ENCODE measurements at regions not wholly inside any gene's neighbourhood (a gene's known extent, or its start where the extent isn't known, plus 50 kb on each side); places are given as distances from the start of the nearest gene placed in this dataset.

DNA sequence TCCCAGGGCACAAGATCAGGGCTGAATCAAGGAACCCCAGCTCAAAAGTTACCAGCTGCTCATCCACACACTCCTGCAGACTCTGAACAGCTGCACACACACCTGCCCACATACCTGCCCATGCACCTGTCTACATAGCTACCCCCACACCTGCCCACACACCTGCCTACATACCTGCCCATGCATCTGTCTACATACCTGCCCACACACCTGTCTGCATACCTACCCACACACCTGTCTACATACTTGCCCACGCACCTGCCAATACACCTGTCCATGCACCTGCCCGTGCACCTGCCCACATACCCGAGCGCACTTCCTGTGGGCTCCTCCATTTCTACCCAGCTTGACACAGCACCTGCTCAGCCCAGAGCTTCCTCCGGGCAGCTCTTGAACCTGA is 122.8 kb upstream of the AGAP1 start:
- no peak for DNase-seq

GRCh38 chr2:235373171-235373570 is 120.7 kb upstream of the AGAP1 start:
- no peak for DNase-seq

DNA sequence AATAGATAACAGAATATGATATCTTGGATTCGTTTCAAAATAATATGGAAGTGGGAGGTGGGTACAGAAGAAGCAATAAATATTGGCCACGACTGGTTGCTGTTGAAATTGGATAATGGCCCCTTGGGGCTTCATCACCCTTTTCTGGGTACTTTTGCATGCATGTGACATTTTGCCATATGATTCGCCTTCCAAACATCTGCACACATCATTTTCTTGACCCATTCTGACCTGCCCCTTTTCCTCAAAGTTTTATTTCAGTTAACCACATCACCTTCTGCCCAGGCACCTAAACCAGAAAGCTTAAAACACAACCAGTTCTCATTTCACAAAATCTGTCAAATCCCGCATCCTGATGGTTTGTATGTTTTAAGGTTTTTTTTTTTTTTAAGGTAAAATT is 116.7 kb upstream of the AGAP1 start:
- DNase-seq = no peak

DNA sequence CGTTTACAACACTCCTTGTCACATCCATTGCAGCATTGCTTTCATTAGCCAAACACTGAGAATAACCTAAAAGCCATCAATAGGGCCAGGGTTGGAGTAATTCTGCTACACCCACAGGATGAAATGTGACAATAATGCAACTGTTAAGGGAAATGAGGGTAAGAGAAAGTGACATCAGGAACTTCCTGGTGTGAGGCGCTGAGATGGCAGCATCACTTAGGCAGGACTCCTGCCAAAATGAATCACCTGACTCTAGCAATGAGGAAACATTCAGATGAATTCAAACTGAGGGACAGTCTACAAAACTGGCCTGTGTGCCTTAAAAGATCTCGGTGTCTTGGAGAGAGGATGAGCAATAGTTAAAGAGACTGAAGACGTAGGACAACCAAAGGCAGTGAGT is 115.6 kb upstream of the AGAP1 start:
- DNase-seq = no peak

- no peak for DNase-seq
Measured at GRCh38 chr2:235378944-235379343, 114.9 kb upstream of the AGAP1 start.

DNA sequence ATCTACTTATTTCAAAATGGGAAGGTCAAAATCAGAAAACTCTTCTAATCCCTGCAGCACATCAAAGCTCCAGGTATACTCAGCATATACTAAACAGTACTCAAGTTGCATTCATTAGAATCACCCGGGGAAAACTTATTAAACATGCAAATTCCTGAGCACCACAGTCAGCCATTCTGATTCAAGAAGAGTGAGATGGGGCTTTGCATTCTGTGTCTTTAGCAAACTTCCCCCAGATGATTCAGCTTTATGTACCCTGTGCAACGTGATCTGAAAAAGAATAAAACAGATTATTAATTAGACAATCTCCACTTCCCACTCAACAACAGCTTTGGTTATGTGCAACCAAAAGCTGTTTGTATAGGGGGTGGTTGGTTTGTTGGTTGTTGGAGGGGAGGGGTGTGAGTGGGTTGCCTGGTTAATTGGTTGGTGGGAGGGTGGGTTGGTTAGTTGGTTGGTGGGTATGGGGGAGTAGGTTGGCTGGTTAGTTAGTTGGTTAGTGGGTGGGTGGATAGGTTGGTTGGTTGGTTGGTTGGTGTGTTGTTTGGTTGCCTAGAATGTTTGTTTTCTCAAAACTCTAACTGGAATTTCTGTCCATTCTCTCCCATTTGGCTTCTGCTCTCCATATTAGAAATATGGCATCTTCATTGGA is 112.5 kb upstream of the AGAP1 start:
- no peak for DNase-seq

DNA sequence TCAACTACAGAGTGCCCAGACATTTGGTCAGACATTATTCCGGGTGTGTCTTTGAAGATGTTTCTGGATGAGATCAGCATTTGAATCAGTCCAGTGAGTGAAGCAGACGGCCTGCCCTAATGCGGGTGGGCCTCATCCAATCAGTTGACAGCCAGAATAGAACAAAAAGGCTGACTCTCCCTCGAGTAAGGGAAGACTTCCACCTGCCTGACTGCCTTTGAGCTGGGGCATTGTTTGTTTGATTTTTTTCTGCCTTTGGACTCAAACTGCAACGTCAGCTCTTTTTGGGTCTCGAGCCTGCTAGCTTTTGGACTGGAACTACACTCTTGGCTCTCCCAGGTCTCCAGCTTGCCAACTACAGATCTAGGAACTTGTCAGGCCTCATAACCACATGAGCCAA is 111.7 kb upstream of the AGAP1 start:
- DNase-seq = no peak

DNA sequence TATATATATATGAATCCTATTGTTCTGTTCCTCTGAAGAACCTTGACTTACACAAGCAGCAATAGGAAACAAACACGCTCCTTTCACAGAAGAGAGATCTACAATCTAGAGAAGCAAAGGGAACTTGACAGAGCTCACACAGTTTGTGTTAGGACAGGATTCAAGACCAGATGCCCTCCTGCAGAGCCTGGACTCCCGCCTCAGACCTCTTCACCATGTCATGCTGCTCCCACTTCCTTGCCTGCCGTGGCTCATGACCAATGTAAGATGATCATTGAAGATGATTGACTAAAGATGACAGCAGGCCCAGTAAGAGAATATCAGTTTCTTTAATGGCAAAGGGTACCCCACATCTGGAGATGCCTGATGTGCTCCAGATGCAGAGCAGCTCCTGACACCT is 111.2 kb upstream of the AGAP1 start:
- no peak for DNase-seq

DNA sequence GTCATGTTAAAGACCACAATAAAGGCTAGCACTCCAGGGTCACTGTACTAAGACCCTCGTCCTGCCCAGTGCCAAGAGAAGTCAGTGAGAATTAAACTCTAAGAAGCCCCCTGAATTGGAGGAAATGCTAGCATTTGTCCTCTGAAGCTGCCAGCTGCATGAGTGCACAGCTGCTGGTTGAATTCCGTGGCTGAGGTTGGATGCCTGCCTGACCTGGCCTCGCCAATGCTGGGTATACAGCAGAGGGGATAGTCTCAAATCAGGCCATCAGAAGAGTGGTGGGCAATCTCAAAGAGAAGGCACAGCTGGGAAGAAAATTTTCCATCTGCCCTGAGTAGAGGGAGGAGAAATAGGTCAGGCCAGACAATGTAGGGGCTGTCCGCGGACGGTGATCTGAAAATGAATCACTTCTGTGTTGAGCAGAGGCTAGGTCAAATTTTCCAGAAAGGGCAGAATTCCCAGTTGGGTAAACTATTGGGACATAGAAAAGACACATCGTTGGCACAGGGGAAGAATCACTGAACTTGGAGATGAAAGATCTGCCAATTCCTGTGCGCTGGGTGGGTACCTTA is 110.5 kb upstream of the AGAP1 start:
- DNase-seq = no peak

DNA sequence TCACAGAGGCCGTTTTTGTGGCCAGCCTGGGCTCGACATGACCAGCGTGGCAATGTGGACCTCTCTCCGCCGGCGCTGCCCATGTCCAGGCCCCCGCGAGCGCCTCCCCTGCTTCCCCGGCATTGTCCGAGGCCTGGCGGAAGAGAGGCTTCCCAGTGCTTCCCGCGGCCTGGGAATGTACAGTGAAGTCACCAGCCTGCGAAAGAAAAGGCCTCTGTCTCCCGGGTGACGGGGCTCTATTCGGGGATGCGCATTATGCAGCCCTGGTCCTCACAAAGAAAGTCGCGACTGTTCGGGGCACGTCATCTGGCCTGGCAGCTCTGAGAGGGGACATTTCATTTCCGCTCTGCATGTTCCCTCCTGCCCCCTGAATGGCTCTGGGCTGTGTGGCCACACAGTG is 109.2 kb upstream of the AGAP1 start:
- DNase-seq = no peak

- no peak for DNase-seq
Measured at GRCh38 chr2:235389626-235390025, 104.2 kb upstream of the AGAP1 start.

- no peak for DNase-seq
Measured at GRCh38 chr2:235390108-235390815, 103.6 kb upstream of the AGAP1 start.

GRCh38 chr2:235390816-235391194 is 103.0 kb upstream of the AGAP1 start:
- DNase-seq = no peak

- no peak for DNase-seq
Measured at GRCh38 chr2:235391921-235392615, 101.8 kb upstream of the AGAP1 start.

- DNase-seq = no peak
Measured at GRCh38 chr2:235394278-235394828, 99.5 kb upstream of the AGAP1 start.

DNA sequence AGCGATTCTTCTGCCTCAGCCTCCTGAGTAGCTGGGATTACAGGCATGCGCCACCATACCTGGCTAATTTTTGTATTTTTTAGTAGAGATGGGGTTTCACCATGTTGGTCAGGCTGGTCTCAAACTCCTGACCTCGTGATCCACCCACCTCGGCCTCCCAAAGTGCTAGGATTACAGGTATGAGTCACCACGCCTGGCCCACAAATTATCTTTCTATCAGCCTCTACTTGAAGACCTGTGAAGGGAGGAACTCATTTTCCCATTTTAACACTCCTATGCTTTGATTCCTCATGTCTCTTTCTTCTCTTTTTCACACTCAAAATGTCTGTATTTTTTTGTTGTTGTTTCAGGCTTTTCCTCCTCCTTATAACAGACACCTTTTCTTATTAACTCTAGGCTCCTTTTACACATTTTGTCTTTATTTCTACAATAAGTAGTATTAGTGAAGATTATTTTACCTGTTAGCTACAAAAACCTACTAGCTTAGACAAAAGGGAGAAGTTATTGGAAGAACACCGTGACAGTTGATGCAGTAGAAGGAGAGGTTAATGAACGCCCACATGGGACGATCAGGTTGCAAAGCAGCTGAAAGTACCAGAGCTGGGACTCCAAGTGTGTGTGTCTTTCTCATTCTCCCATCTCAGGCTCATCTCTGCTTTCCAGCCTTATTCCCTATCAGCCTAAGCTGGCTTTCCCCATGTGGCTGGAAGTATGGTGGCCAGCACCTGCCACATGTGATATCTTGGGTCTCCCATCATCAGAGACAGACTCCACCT is 97.6 kb upstream of the AGAP1 start:
- no peak for DNase-seq

DNA sequence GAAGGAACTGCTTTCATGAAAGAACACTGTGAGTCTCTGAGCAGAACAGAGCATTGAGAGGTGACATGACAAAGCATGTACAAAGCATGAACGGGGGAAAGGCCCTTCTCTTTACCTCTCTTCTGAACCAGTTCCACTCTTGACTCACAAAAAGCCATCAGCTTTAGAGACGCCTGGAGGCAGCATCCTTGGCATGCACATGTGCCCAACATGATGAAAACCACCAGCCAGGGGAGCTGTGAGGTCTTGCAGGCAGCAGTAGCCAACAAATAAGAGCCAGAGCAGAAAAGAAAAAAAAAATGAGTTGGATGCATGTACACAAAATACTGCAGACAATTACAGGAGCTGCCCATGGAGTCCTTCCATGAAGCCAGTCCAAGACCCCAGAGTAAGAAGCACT is 95.5 kb upstream of the AGAP1 start:
- DNase-seq = no peak

DNA sequence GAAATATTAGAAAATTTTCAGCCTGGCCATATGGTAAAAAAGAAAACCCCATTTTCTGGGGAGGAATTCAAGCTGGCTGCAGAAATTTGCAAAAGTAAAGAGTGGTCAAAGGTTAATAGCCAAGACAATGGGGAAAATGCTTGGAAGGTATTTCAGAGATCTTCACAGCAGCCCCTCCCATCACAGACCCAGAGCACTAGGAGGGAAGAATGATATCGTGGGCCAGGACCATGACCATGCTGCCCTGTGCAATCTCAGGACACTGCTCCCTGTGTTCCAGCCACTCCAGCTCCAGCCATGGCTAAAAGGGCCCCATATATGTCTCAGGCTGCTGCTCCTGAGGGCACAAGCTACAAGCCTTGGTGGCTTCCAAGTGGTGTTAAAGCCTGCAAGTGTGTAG is 93.9 kb upstream of the AGAP1 start:
- DNase-seq = no peak

DNA sequence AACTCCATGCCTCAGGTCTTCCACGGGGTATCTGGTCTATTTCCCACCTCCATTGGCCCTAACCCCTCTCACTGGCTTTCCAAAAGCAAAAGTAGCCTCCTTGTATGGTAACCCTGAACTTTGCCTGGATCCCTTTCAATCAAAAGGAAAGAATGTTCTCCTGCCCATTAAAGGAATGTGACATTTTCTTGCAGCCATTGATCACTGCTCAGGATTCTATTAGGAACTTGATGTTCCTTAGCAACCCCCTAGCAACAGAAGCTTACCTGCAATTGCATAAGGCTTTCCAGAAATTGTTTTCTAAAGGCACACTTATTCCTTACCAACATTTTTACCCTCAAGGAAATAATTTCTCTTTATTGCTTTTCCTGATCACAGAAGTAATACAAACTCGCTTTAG is 91.4 kb upstream of the AGAP1 start:
- DNase-seq = no peak

DNA sequence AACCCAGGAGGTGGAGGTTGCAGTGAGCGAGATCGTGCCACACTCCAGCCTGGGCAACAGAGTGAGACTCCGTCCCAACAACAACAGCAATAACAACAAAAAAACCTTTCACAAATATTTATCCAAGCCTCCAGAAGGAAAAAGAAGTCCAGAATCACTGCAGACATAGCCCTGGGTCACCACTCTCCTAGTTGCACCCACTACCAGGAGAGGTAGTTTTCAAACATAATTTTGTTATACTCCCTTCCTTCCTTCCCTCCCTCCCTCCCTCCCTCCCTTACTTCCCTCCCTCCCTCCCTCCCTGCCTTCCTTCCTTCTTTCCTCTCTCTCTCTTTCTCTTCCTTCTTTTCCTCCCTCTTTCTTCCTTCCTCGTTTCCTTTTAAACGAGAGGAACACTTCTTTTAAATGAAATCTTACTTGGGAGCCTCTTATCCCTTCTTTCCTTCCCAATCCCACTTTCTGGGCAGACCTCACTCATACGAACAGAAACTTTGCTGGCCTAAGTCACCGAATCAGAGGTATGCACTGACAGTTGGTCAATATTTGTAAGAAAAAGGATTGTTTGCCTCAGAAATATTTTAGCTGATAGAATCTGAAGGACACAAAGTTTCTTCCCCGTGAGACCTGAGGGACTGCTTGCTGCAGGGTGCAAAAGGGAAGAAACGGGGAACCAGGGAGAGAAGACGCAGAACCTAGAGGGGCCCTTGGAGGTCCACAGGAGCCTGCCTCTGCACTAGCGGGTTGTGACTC is 88.1 kb upstream of the AGAP1 start:
- DNase-seq = no peak

GRCh38 chr2:235406430-235406829 is 87.4 kb upstream of the AGAP1 start:
- DNase-seq = no peak

DNA sequence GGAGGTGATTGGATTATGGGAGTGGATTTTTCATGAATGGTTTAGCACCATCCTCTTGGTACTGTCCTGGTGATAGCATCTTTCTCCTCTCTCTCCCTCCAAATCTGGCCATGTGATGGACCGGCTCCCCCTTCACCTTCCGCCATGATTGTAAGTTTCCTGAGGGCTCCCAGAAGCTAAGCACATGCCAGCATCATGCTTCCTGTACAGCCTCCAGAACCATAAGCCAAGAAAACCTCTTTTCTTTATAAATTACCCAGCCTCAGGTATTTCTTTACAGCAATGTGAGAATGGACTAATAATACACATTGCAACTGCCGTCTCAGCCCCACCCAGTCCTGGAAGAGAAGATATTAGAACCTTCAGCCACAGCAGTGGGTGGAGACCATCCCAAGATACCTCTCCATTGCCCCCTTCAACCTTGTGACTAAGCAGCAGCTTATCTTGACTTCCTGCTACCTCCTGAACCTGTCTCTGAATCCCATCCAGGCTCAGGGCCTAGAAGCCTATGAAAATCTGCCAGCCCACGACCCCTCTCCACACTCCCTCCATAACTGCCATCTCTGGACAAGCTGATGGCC is 81.8 kb upstream of the AGAP1 start:
- no peak for DNase-seq

Data from stimulated activated naive CD4-positive, alpha-beta T cell treated with Interleukin-2 at 50 U/mL for 16 hours (primary cell).